ENCODE measurements at regions not wholly inside any gene's neighbourhood (a gene's known extent, or its start where the extent isn't known, plus 50 kb on each side); places are given as distances from the start of the nearest gene placed in this dataset.
"Not testable (repeated sequence)": the region's sequence is repeated elsewhere in the genome, so short reads cannot be mapped to it uniquely, and the experiment has no call there.

DNA sequence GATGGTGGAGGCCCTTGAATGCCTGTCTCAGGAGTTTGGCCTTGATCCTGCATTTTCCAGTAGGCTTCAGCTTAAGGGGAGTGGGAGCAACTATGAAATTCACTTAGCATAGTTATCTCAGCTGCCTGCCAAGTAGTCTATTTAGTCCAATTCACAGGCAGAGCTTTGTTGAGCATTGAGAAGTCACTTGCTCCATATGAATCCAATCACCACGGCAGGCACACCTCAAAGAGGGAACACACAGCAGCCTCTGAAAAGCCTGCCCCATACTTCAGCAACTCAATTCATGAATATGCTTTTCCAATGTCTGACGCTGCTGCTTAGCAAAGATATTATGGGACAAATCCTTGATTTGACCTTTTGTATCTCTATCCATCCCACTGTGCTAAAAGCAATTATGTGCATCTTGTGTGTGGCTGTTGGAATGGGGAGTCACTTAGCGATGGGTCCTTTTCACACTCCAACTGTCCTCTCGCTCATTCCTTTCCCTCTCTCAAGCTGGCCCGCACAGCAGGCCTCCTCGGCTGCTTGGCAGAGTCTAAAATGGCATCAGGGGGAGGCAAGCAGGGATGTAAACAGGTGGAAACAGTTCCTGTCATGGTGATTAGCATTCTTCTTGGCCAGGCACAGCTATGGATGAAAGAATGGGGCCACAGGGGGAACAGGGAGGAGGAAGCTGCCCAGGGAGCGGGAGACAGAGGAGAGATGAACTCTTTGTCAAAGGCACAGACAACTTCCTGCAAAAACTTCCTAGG lies 56.0 kb upstream of the LRPPRC start:
- DNase-seq = no peak

DNA sequence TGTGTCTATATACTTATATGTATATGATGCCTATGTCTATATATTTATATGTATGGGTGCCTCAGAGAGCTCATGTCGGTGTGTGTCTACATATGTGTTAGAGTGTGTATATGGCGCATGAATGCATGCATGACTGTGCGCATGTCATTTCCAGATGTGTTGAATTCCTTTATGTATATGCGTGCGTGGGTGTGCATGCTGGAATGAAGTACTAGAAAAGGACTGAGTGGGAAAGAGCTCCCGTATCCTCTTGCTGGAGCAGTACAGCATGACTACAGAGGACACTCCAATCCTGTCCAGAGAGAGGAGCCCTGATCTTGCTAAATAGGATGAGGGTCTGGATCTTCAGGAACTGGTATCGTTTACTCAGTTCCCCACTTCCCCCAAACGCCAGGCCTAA lies 56.8 kb upstream of the LRPPRC start:
- no peak for DNase-seq

DNA sequence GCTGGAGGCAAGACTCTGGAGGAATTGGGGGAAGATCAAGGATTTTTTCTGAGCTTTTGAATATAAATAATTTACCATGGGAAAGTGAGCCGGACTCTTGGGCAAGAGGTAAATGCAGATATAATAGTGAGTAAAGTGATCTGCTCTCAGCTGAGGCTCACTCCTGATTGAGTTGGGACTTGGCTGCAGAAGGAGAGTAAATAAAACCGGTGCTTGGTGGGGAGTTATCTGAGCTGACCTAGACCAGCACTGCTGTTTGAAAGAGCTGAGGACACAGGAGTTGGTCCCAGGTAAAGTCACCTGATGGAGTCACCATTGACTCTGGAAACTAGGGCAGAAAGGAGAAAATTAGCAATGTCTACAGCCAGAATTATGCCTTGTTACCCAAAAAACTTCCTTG lies 57.3 kb upstream of the LRPPRC start:
- no peak for DNase-seq

DNA sequence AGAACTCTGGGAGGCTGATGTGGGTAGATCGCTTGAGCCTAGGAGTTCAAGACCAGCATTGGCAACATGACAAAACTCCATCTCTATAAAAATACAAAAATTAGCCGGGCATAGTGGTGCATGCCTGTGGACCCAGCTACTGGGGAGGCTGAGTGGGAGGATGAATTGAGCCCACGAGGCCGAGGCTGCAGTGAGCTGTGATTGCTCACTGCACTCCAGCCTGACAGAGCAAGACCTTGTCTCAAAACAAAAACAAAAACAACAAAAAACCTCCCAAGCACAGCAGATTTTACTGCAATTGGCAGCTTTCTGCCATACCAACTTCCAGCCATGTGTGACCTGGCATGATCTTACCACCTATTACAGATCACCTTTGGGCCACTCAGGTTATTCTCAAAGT lies 57.7 kb upstream of the LRPPRC start:
- no peak for DNase-seq

DNA sequence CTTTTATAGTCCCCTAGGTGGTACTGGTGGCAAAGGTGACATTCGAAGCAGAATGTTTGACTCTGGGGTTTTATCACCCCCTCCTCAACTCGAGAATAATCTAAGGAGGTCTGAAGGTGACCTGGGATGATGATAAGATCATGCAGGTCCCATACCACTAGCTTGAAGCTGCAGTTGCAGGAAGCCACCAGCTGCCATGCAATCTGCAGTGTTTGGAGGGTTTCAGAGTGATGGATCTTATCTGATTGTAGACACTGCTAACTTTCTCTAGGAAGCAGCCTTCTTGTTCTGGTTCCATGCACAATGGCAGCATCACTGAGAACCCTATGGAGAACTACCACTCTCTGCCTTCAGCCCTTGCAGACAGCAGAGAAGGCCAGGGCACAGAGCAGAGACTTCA lies 59.4 kb upstream of the LRPPRC start:
- no peak for DNase-seq

DNA sequence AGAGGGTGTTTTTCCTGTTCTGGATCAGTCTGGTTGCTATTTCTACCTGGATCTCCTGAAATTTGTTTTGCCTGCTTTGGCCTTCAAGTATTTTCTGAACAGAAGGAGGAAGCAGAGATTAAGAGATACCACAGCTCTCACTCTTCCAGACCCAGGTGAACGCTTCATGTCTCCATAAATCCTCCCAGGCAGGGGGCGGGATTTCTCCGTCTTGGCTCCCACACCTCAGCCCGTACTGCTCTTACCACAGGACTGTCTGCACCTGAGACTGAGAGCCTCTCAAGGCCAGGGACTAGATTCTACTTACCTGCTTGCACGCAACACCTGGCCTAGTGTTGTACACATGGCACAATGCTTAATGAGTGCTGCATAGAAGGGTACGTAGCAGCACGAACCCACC lies 59.9 kb upstream of the LRPPRC start:
- DNase-seq = no peak

DNA sequence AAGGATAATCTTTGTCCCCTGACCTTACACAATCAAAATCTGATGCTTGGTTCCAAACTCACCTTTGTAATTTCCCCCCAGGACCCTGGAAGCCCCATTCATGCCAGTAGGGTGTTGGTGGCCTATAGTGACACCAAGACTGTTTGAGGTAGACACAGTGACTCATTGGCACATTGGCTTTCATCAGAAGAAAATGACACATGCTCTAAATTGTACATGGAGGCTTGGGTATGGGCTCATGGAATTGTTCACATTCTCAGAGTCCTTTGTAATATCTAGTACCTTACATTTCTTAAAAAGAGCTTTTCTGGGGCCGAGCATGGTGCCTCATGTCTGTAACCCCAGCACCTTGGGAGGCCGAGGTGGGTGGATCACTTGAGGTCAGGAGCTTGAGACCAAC lies 61.2 kb upstream of the LRPPRC start:
- no peak for DNase-seq

DNA sequence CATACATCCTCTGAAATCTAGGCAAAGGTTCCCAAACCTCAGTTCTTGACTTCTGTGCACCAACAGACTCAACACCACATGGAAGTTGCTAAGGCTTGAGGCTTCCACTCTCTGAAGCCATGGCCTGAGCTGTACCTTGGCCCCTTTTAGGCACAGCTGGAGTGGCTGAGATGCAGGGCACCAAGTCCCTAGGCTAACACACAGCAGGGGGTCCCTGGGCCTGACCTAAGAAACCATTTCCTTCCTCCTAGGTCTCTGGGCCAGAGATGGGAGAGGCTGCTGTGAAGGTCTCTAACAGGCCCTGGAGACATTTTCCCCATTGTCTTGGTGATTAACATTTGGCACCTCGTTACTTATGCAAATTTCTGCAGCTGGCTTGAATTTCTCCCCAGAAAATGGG lies 64.5 kb upstream of the LRPPRC start:
- not testable (repeated sequence) for DNase-seq

DNA sequence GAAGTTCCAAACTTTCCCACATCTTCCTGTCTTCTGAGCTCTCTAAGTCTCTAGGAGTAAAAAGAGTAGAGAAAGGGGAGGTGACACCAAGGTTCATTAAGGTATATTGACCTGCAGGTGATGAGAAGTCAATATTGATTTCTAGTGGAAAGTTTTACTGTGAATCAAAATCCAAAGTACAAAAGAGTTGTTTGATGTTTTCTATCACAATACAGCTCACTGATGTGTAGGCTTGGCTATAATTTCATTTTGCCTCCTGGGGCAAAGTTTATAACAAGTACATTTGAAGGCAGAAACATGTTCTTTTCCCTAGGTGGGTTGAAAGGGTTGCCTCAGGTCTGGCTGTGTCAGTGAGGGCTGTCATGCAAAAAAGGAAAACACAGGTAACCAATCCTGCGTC lies 65.2 kb upstream of the LRPPRC start:
- no peak for DNase-seq

DNA sequence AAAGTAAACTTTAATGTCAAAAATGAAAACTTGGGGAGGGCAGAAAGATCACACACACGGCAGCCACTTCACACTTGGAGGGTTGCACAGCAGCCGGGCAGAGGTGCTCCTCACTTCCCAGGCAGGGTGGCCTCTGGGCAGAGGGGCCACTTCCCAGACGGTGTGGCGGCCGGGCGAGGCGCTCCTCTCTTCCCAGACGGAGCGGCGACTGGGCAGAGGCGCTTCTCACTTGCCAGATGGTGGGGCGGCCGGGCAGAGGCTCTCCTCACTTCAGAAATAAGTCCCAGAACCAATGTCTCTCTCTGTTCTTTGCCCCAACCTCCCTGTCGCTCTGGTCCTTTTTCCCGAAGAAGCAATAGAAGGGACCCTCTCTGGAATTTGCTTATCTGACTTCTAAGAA lies 65.7 kb upstream of the LRPPRC start:
- no peak for DNase-seq

DNA sequence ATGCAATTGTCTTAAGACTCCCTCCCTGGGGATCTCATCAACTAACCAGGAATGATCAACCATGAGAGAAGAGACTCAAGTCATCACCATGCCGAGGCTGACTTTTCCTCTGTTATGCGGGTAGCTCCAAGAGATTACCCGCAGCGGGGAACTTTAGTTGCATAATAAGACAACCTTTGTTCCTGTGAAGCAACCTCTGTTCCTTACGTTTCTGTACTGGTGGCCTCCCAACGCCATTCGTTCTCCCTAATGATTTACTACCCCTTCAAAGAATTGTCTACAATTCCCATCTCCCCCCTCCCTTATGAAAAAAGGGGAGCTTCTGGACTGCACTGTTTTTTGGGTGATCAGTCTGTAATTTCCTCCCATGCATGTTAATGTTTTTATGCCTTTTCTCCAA lies 66.1 kb upstream of the LRPPRC start:
- DNase-seq = no peak

DNA sequence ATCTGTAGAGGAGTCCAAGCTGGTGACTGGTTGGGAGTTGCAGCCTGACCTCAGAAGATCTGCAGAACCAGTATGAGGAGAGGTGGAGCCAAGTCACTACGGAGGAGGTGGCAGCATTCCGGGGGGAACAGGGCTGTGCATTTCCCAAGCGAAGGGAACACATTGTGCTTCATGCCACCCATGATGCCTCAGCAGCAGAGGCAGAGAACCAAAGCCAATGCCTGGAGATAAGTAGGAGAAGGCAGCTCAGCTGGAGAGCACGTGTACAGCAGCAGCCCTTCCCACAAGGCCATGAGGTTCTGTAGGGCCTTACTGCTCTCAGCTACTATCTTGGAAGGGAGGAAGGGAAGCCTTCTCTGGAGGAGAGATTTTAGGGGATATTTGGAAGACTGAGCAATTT lies 67.2 kb upstream of the LRPPRC start:
- DNase-seq = no peak

DNA sequence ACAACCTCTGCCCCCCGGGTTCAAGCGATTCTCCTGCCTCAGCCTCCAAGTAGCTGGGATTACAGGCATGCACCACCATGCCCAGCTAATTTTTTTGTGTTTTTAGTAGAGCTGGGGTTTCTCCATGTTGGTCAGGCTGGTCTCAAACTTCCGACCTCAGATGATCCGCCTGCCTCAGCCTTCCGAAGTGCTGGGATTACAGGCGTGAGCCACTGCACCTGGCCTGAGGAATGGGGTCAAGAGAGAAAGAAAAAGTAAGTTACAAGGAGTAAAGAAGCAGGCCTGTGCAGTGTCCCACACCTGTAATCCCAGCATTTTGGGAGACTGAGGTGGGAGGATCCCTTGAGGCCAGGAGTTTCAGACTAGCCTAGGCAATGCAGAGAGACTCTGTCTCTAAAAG lies 68.5 kb upstream of the LRPPRC start:
- DNase-seq = not testable (repeated sequence)

DNA sequence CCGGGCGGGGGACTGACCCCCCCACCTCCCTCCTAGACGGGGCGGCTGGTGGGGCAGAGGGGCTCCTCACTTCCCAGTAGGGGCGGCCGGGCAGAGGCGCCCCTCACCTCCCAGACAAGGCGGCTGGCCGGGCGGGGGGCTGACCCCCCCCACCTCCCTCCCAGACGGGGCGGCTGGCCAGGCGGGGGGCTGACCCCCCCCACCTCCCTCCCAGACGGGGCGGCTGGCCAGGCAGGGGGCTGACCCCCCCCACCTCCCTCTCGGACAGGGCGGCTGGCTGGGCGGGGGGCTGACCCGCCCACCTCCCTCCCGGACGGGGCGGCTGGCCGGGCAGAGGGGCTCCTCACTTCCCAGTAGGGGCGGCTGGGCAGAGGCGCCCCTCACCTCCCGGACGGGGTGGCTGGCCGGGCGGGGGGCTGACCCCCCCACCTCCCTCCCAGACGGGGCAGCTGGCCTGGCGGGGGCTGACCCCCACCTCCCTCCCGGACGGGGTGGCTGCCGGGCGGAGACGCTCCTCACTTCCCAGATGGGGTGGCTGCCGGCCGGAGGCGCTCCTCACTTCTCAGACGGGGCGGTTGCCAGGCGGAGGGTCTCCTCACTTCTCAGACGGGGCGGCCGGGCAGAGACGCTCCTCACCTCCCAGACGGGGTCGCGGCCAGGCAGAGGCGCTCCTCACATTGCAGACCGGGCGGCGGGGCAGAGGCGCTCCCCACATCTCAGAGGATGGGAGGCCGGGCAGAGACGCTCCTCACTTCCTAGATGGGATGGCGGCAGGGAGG lies 71.4 kb upstream of the LRPPRC start:
- DNase-seq = not testable (repeated sequence)

DNA sequence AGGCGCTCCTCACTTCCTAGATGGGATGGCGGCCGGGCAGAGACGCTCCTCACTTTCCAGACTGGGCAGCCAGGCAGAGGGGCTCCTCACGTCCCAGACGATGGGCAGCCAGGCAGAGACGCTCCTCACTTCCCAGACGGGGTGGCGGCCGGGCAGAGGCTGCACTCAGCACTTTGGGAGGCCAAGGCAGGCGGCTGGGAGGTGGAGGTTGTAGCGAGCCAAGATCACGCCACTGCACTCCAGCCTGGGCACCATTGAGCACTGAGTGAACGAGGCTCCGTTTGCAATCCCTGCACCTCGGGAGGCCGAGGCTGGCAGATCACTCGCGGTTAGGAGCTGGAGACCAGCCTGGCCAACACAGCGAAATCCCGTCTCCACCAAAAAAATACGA lies 72.0 kb upstream of the LRPPRC start:
- not testable (repeated sequence) for DNase-seq

DNA sequence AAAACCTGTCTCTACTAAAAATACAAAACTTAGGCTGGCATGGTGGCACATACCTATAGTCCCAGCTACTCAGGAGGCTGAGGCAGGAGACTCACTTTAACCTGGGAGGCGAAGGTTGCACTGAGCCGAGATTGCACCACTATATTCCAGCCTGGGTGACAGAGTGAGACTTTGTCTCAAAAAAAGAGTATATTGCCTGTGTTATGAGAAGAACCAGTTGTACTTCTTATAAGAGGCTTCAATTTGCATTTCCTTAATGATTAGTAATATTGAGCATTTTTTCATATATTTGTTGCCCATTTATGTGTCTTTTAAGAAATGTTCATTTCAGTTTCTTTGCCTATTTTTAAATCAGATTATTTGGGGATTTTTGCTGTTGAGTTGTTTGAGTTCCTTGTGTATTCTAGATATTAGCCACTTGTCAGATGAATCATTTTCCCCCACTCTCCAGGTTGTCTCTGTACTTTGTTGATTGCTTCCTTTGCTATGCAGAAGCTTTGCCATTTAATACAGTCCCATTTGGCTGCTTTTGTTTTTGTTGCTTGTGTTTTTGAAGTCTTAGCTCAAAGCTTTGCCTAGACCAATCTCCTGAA lies 75.8 kb upstream of the LRPPRC start:
- no peak for DNase-seq

DNA sequence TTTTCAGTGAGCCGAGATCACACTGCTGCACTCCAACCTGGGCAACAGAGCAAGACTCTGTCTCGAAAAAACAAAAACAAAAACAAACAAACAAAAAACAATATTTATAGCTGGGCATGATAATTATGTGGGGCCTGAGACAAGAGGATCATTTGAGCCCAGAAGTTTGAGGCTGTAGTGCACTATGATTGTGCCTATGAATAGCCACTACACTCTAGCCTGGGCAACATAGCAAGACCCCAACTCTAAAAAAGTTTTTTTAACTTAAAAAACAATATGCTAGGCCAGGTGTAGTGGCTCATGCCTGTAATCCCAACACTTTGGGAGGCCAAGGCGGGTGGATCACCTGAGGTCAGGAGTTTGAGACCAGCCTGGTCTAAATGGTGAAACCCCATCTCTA lies 77.9 kb upstream of the LRPPRC start:
- DNase-seq = not testable (repeated sequence)

DNA sequence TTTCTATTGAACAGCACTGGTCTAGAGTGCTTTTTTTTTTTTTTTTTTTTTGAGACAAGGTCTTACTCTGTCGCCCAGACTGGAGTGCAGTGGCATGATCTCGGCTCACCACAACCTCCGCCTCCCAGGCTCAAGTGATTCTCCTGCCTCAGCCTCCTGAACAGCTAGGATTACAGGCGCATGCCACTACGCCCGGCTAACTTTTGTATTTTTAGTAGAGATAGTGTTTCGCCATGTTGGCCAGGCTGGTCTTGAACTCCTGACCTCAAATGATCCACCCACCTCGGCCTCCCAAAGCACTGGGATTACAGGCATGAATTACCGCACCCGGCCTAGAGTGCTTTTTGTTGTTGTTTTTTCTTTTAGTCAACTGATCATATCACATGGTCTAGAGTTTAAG lies 79.0 kb upstream of the LRPPRC start:
- not testable (repeated sequence) for DNase-seq

DNA sequence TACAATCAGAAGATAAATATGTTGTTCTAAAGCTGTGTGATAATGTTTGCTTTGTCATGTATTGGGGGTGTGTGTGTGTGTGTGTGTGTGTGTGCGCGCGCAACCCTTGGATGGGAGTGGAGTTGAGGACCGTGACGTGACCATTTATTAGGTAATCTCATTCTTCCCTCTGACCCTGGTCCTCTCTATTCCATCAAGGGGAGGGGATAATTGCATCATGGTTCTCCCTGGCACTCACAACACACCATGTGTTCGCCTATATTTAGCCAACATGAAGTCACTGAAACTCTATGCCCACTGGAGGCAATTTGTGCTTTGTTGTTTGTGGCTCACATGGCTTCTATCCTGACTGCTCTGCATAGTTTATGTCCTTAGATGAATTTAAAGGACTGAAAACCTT lies 79.8 kb upstream of the LRPPRC start:
- DNase-seq = peak; percentile 85

DNA sequence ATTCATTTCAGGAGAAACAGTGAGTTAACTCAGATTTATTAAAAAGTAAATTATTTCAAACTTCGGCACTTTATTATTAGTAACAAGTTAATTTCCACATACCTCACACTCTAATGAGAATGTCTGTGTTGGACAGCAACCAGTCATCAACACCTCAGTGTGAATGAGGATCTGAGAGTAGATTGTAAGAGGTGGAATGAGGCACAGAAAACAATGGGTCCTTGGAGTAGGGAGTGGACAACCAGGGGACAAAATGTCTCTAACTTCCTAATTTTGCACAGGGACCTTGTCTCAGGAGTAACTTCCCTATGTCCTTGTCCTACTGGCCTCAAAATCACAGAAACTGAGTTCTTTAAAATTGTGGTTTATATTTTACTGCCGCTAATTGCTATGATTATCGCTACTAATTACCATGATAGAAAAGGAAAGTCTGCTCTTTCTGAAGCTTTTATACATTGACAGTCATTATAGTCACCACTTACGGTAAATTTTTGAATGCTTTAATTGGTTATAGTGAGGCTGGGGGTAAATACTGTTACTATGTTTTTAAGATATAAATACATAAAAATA lies 82.2 kb upstream of the LRPPRC start:
- no peak for DNase-seq

DNA sequence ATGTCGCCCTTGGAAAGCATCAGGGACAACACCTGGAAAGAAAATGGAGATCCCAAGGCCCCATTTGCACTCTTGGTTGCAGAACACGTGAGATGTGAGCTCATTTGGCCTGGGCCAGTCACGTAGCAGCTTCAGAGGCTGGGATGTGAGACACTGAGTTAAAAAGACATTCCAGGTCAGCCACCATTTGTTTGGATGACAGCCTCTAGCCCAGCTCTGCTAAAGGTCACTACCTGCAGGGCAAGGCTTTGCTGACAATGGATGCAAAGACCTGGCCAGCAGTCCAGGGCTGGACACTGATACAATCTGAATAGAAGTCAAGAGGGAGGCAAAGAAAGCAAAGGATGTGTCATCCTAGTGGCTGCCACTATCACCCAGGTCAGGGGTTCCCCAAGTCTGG lies 83.9 kb upstream of the LRPPRC start:
- DNase-seq = no peak

DNA sequence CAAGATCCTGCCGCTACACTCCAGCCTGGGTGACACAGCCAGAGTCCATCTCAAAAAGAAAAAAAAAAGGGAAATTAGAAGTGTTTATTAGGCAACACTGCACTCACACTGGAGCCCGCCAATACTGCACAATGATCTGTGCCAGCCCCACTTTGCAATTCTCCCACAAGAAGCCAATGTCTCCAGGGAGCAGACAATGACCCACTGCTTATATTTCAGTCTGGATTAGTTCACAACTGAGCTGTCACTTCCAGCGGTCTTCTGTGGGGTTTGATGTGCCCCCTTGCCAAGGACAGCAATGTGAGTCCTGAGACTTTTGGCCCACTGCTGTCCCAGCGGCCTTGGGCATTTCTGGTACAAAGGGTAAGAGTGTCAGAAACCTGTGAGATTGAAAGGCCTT lies 85.6 kb upstream of the PPM1B start:
- no peak for DNase-seq

DNA sequence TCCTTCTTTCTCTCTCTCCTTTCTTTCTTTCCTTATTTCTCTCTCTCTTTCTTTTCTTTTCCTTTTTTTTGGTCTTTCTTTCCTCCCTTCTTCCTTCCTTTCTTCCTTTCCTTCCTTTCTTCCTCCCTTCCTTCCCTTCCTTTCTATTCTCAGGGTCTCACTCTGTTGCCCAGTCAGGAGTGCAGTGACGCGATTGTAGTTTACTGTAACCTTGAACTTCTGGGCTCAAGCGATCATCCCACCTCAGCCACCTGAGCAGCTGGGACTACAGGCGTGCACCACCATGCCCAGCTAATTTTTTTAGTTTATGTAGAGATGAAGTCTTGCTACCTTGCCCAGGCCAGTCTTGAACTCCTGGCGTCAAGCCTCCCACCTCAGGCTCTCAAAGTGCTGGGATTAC lies 83.8 kb upstream of the PPM1B start:
- no peak for DNase-seq

DNA sequence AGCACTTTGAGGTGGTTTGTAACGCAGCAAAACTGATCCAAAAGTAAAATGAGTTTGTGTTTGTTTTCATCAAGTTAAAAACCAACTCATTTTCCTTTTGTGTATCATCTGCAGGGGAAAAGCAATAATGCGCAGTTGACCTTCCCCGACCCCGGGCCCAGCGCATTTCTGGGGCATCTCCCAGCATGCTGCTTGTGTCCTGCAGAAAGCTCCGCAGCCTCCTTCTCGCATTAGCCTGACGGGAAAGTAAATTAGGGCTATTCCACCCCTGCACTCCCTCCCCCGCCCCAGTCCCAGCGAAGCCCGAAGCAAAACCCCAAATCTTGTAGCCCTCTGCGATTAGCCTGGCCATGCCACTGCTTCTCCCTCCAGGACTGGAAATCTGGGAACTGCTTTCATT lies 82.0 kb upstream of the PPM1B start:
- DNase-seq = no peak
